ENCODE measurements at regions not wholly inside any gene's neighbourhood (a gene's known extent, or its start where the extent isn't known, plus 50 kb on each side); places are given as distances from the start of the nearest gene placed in this dataset.

GRCh38 chr13:56198350-56198749 lies 942.4 kb upstream of the PRR20A start:
- Mint-ChIP-seq H3K4me1 (ENCODE audit: low read depth) (no peaks in the 10 kb centered on the region), H3K27me3 (no peaks in the 10 kb centered on the region), H3K36me3 (ENCODE audit: low read depth) (no peaks in the 10 kb centered on the region), H3K4me3 (no peak overlapping the region), H3K27ac (no peak overlapping the region), H3K9me3 (peaks cover 17% of the 10 kb centered on the region)
- intact Hi-C loops (cut with micrococcal nuclease) = no loop called here
- ATAC-seq (no peak), DNase-seq (no peak)
- POLR2A ChIA-PET = no interaction called here
- no peak for TF ChIP-seq CTCF (IDR thresholded peaks at IDR 0.05)
- CTCF ChIA-PET = no interaction called here

- Mint-ChIP-seq H3K27me3 (no peaks in the 10 kb centered on the region), H3K27ac (no peak overlapping the region), H3K4me1 (ENCODE audit: low read depth) (no peaks in the 10 kb centered on the region), H3K36me3 (ENCODE audit: low read depth) (no peaks in the 10 kb centered on the region), H3K9me3 (peaks cover 12% of the 10 kb centered on the region), H3K4me3 (no peak overlapping the region)
- intact Hi-C loops (cut with micrococcal nuclease) = no loop called here
- TF ChIP-seq CTCF (IDR thresholded peaks at IDR 0.05) = no peak
- ATAC-seq = no peak
- DNase-seq = no peak
- ChIA-PET CTCF (no interaction called here), POLR2A (no interaction called here)
These were observed 938.9 kb upstream of the PRR20A start for GRCh38 chr13:56201834-56202233.

- H3K4me3 Mint-ChIP-seq = no peak overlapping the region
- H3K9me3 Mint-ChIP-seq = peaks cover 16% of the 10 kb centered on the region
- no peaks in the 10 kb centered on the region for H3K4me1 Mint-ChIP-seq (ENCODE audit: low read depth)
- POLR2A ChIA-PET = no interaction called here
- H3K27me3 Mint-ChIP-seq = no peaks in the 10 kb centered on the region
- CTCF ChIA-PET = no interaction called here
- no peaks in the 10 kb centered on the region for H3K36me3 Mint-ChIP-seq (ENCODE audit: low read depth)
- no peak for DNase-seq
- H3K27ac Mint-ChIP-seq = no peak overlapping the region
- ATAC-seq = no peak
- intact Hi-C loops (cut with micrococcal nuclease) = no loop called here
- no peak for TF ChIP-seq CTCF (IDR thresholded peaks at IDR 0.05)
These were observed 924.5 kb upstream of the PRR20A start for GRCh38 chr13:56216221-56216620.

DNA sequence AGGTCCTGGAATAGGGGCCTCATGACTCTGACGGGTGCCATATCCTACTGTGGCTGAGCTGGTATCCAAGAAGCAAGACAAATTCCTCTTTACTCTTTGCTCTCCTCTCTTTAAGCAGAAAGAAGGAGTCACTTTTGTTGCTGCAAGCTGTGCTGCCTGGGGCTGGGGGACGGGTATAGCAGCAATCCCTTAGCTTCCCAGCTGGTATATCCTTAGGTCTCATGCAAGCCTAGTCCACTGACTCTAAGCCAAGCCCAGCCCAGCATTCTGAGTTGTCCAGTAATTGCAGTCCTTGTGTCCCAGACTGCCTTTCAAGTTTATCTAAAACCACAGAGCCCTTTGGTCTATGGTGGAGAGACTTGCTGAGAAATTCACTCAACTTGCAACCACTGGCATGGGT lies 893.0 kb upstream of the PRR20A start:
- DNase-seq (no peak), ATAC-seq (no peak)
- H3K36me3 Mint-ChIP-seq (ENCODE audit: low read depth) = no peaks in the 10 kb centered on the region
- peaks cover 18% of the 10 kb centered on the region for H3K9me3 Mint-ChIP-seq
- H3K4me3 Mint-ChIP-seq = no peak overlapping the region
- CTCF ChIA-PET = no interaction called here
- TF ChIP-seq CTCF (IDR thresholded peaks at IDR 0.05) = no peak
- no peaks in the 10 kb centered on the region for H3K4me1 Mint-ChIP-seq (ENCODE audit: low read depth)
- H3K27me3 Mint-ChIP-seq = no peaks in the 10 kb centered on the region
- intact Hi-C loops (cut with micrococcal nuclease) = no loop called here
- POLR2A ChIA-PET = no interaction called here
- no peak overlapping the region for H3K27ac Mint-ChIP-seq

DNA sequence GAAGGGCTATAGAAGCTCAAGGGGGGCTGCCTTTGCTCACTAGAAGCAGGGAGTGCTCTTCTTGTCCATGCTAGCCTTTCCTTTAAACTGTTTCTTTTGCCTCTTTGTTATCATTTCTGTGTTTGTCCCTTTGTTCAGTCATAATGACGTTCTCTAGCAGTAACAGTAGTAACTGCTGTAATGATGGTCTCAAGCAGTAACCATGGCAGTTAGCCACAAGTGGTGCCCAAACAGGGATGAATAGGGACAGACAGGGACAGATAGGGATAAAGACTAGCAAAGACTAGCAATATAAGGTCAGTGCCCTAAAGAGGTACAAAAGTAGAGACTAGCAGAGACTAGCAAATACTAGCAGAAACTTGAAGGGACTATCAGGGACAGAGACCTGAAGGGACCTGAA lies 869.0 kb upstream of the PRR20A start:
- H3K27me3 Mint-ChIP-seq = no peaks in the 10 kb centered on the region
- intact Hi-C loops (cut with micrococcal nuclease) = no loop called here
- no peak for TF ChIP-seq CTCF (IDR thresholded peaks at IDR 0.05)
- ATAC-seq (no peak), DNase-seq (no peak)
- CTCF ChIA-PET = no interaction called here
- POLR2A ChIA-PET = no interaction called here
- H3K36me3 Mint-ChIP-seq (ENCODE audit: low read depth) = no peaks in the 10 kb centered on the region
- H3K27ac Mint-ChIP-seq = no peak overlapping the region
- H3K4me3 Mint-ChIP-seq = no peak overlapping the region
- peaks cover 12% of the 10 kb centered on the region for H3K9me3 Mint-ChIP-seq
- no peaks in the 10 kb centered on the region for H3K4me1 Mint-ChIP-seq (ENCODE audit: low read depth)
